Mesendoderm (in vitro differentiated cells): ENCODE measurements at regions not wholly inside any gene's neighbourhood (a gene's known extent, or its start where the extent isn't known, plus 50 kb on each side); places are given as distances from the start of the nearest gene placed in this dataset.

Source experiments
- DNase-seq: peaks from one replicate; pipeline ENCODE4 v3.0.0; 2013
- H2AK5ac ChIP-seq: 2 replicates; pipeline ENCODE4 v1.6.1; 2013; ENCODE audit warnings: low read length, inconsistent platforms
- H2BK120ac ChIP-seq: 2 replicates; pipeline ENCODE4 v1.6.1; 2013; ENCODE audit warnings: low read depth, mild to moderate bottlenecking, low read length, moderate library complexity, mixed read lengths
- H2BK15ac ChIP-seq: replicated peaks from 2 replicates; pipeline ENCODE4 v1.6.1; 2013; ENCODE audit warnings: low read depth, mild to moderate bottlenecking, moderate library complexity
- H2BK5ac ChIP-seq: 2 replicates; pipeline ENCODE4 v1.6.1; 2013; ENCODE audit warnings: low read length, inconsistent platforms
- H3K18ac ChIP-seq: 2 replicates; pipeline ENCODE4 v1.6.1; 2013; ENCODE audit warnings: mild to moderate bottlenecking, low read length, mixed read lengths
- H3K23ac ChIP-seq: one replicate; pipeline ENCODE4 v1.6.1; 2013; ENCODE audit warnings: low read length
- H3K27ac ChIP-seq: 2 replicates; pipeline ENCODE4 v1.5.1; 2013; ENCODE audit warnings: low read depth, mild to moderate bottlenecking, inconsistent platforms, low read length, moderate library complexity
- H3K27me3 ChIP-seq: 2 replicates; pipeline ENCODE4 v1.6.1; 2013; ENCODE audit warnings: low read length, control low read depth, mild to moderate bottlenecking, inconsistent platforms; ENCODE audit not compliant: insufficient read depth, poor library complexity
- H3K36me3 ChIP-seq: 2 replicates; pipeline ENCODE4 v1.6.1; 2013; ENCODE audit warnings: low read length, inconsistent platforms; ENCODE audit not compliant: control insufficient read depth, insufficient read depth
- H3K4ac ChIP-seq: one replicate; pipeline ENCODE4 v1.6.1; 2013; ENCODE audit warnings: low read depth, mild to moderate bottlenecking, low read length, moderate library complexity
- H3K4me1 ChIP-seq: 2 replicates; pipeline ENCODE4 v1.6.1; 2013; ENCODE audit warnings: low read depth, low read length, inconsistent platforms; ENCODE audit not compliant: control insufficient read depth
- H3K4me2 ChIP-seq: 2 replicates; pipeline ENCODE4 v1.6.1; 2013; ENCODE audit warnings: low read length
- H3K4me3 ChIP-seq: 2 replicates; pipeline ENCODE4 v1.5.1; 2013; ENCODE audit warnings: mild to moderate bottlenecking, low read length
- H3K56ac ChIP-seq: one replicate; pipeline ENCODE4 v1.6.1; 2013; ENCODE audit warnings: low read length
- H3K79me1 ChIP-seq: 2 replicates; pipeline ENCODE4 v1.6.1; 2013; ENCODE audit warnings: low read length, inconsistent platforms
- H3K79me2 ChIP-seq: 2 replicates; pipeline ENCODE4 v1.6.1; 2013; ENCODE audit warnings: mild to moderate bottlenecking, low read length; ENCODE audit not compliant: control insufficient read depth, insufficient read depth
- H3K9ac ChIP-seq: 2 replicates; pipeline ENCODE4 v1.6.1; 2013; ENCODE audit warnings: low read length, inconsistent platforms
- H4K5ac ChIP-seq: one replicate; pipeline ENCODE4 v1.6.1; 2013; ENCODE audit warnings: low read length
- H4K8ac ChIP-seq: one replicate; pipeline ENCODE4 v1.6.1; 2013; ENCODE audit warnings: low read depth, mild to moderate bottlenecking, control low read depth, low read length, moderate library complexity
- WGBS: extraction: QIAGEN DNeasy Blood & Tissue Kit; methylation state at CpG from one replicate; pipeline ENCODE4 v1.1.7; 2013; ENCODE audit warnings: low lambda C conversion rate, missing lambda C conversion rate; ENCODE audit not compliant: insufficient coverage; ENCODE audit errors: extremely low coverage; 5-methylcytosine and 5-hydroxymethylcytosine counted together

GRCh38 chr13:47475441-47475948 is 525.6 kb downstream of the SUCLA2 start:
- WGBS, result no CpG with 5 or more reads among the region's 11 CpGs
- Histone ChIP-seq H4K5ac (no peak overlapping the region), H3K4me3 (no peak overlapping the region), H3K27me3 (no peaks in the 10 kb centered on the region), H3K79me2 (no peaks in the 10 kb centered on the region), H3K27ac (no peak overlapping the region), H3K18ac (no peak overlapping the region), H3K23ac (no peak overlapping the region), H3K4ac (no peak overlapping the region), H3K56ac (no peak overlapping the region), H3K79me1 (no peaks in the 10 kb centered on the region), H4K8ac (no peak overlapping the region), H3K4me2 (no peak overlapping the region), H3K36me3 (no peaks in the 10 kb centered on the region), H2BK120ac (no peak overlapping the region), H2BK15ac (no peak overlapping the region), H3K4me1 (peaks cover 3% of the 10 kb centered on the region), H3K9ac (no peak overlapping the region), H2AK5ac (no peak overlapping the region), H2BK5ac (no peak overlapping the region)
- DNase-seq, result no peak

GRCh38 chr13:47474839-47475238 is 526.2 kb downstream of the SUCLA2 start:
- H3K18ac ChIP-seq, result no peak overlapping the region
- no peak overlapping the region for H3K23ac ChIP-seq
- H2AK5ac ChIP-seq, result no peak overlapping the region
- no peaks in the 10 kb centered on the region for H3K27me3 ChIP-seq
- WGBS, result no CpG with 5 or more reads among the region's 8 CpGs
- no peak overlapping the region for H3K4me3 ChIP-seq
- H4K8ac ChIP-seq, result no peak overlapping the region
- no peak for DNase-seq
- H2BK120ac ChIP-seq, result no peak overlapping the region
- H4K5ac ChIP-seq, result no peak overlapping the region
- no peaks in the 10 kb centered on the region for H3K79me2 ChIP-seq
- no peaks in the 10 kb centered on the region for H3K36me3 ChIP-seq
- H3K27ac ChIP-seq, result no peak overlapping the region
- H2BK5ac ChIP-seq, result no peak overlapping the region
- no peaks in the 10 kb centered on the region for H3K79me1 ChIP-seq
- peaks cover 3% of the 10 kb centered on the region for H3K4me1 ChIP-seq
- no peak overlapping the region for H3K4me2 ChIP-seq
- H3K9ac ChIP-seq, result no peak overlapping the region
- H3K56ac ChIP-seq, result no peak overlapping the region
- H2BK15ac ChIP-seq, result no peak overlapping the region
- H3K4ac ChIP-seq, result no peak overlapping the region

GRCh38 chr13:47474326-47474725 is 526.7 kb downstream of the SUCLA2 start:
- no peak overlapping the region for H2BK120ac ChIP-seq
- no peak overlapping the region for H4K8ac ChIP-seq
- no peak for DNase-seq
- H3K79me1 ChIP-seq, result no peaks in the 10 kb centered on the region
- no peak overlapping the region for H2BK15ac ChIP-seq
- no peaks in the 10 kb centered on the region for H3K27me3 ChIP-seq
- WGBS, result no CpG with 5 or more reads among the region's 2 CpGs
- no peaks in the 10 kb centered on the region for H3K36me3 ChIP-seq
- H3K4me2 ChIP-seq, result no peak overlapping the region
- H3K4ac ChIP-seq, result no peak overlapping the region
- H2BK5ac ChIP-seq, result no peak overlapping the region
- no peak overlapping the region for H3K27ac ChIP-seq
- no peak overlapping the region for H4K5ac ChIP-seq
- no peak overlapping the region for H3K9ac ChIP-seq
- no peaks in the 10 kb centered on the region for H3K79me2 ChIP-seq
- peaks cover 3% of the 10 kb centered on the region for H3K4me1 ChIP-seq
- H3K18ac ChIP-seq, result no peak overlapping the region
- no peak overlapping the region for H2AK5ac ChIP-seq
- H3K4me3 ChIP-seq, result no peak overlapping the region
- no peak overlapping the region for H3K56ac ChIP-seq
- no peak overlapping the region for H3K23ac ChIP-seq

GRCh38 chr13:47472516-47472915 is 528.6 kb downstream of the SUCLA2 start:
- H3K9ac ChIP-seq, result no peak overlapping the region
- H4K5ac ChIP-seq, result no peak overlapping the region
- no peaks in the 10 kb centered on the region for H3K79me2 ChIP-seq
- H3K4ac ChIP-seq, result no peak overlapping the region
- no peak overlapping the region for H3K23ac ChIP-seq
- H3K18ac ChIP-seq, result no peak overlapping the region
- H2AK5ac ChIP-seq, result no peak overlapping the region
- no peaks in the 10 kb centered on the region for H3K36me3 ChIP-seq
- no peak overlapping the region for H3K56ac ChIP-seq
- H2BK120ac ChIP-seq, result no peak overlapping the region
- H2BK15ac ChIP-seq, result no peak overlapping the region
- no peak overlapping the region for H3K4me3 ChIP-seq
- no peaks in the 10 kb centered on the region for H3K79me1 ChIP-seq
- H2BK5ac ChIP-seq, result no peak overlapping the region
- no peaks in the 10 kb centered on the region for H3K27me3 ChIP-seq
- peaks cover 3% of the 10 kb centered on the region for H3K4me1 ChIP-seq
- WGBS, result no CpG with 5 or more reads among the region's 2 CpGs
- H3K4me2 ChIP-seq, result no peak overlapping the region
- H3K27ac ChIP-seq, result no peak overlapping the region
- no peak overlapping the region for H4K8ac ChIP-seq
- peak; percentile 46 for DNase-seq

- Histone ChIP-seq H3K56ac (peak overlapping the region; percentile 2), H2BK5ac (no peak overlapping the region), H3K27ac (no peak overlapping the region), H4K5ac (no peak overlapping the region), H3K9ac (no peak overlapping the region), H3K27me3 (no peaks in the 10 kb centered on the region), H3K79me2 (no peaks in the 10 kb centered on the region), H3K18ac (no peak overlapping the region), H3K4ac (no peak overlapping the region), H3K4me2 (no peak overlapping the region), H2BK15ac (no peak overlapping the region), H2AK5ac (no peak overlapping the region), H3K36me3 (no peaks in the 10 kb centered on the region), H3K79me1 (no peaks in the 10 kb centered on the region), H2BK120ac (no peak overlapping the region), H4K8ac (no peak overlapping the region), H3K4me3 (no peak overlapping the region), H3K23ac (no peak overlapping the region), H3K4me1 (no peaks in the 10 kb centered on the region)
- WGBS, result no CpG with 5 or more reads among the region's 6 CpGs
- peak; percentile 57 for DNase-seq
Measured at GRCh38 chr13:47463726-47464125, 537.3 kb downstream of the SUCLA2 start.

GRCh38 chr13:47463002-47463401 is 538.1 kb downstream of the SUCLA2 start:
- no peak overlapping the region for H3K9ac ChIP-seq
- no peak overlapping the region for H4K5ac ChIP-seq
- no peak overlapping the region for H3K56ac ChIP-seq
- H3K4me1 ChIP-seq, result no peaks in the 10 kb centered on the region
- no peaks in the 10 kb centered on the region for H3K27me3 ChIP-seq
- H3K23ac ChIP-seq, result no peak overlapping the region
- H3K79me1 ChIP-seq, result no peaks in the 10 kb centered on the region
- no peak overlapping the region for H2BK15ac ChIP-seq
- no CpG with 5 or more reads among the region's 2 CpGs for WGBS
- H3K27ac ChIP-seq, result no peak overlapping the region
- no peak overlapping the region for H2BK5ac ChIP-seq
- no peak overlapping the region for H4K8ac ChIP-seq
- no peak overlapping the region for H2BK120ac ChIP-seq
- H3K36me3 ChIP-seq, result no peaks in the 10 kb centered on the region
- no peak overlapping the region for H3K4ac ChIP-seq
- no peak overlapping the region for H3K18ac ChIP-seq
- DNase-seq, result no peak
- no peak overlapping the region for H3K4me2 ChIP-seq
- no peak overlapping the region for H2AK5ac ChIP-seq
- no peak overlapping the region for H3K4me3 ChIP-seq
- H3K79me2 ChIP-seq, result no peaks in the 10 kb centered on the region
